ENCODE measurements at regions not wholly inside any gene's neighbourhood (a gene's known extent, or its start where the extent isn't known, plus 50 kb on each side); places are given as distances from the start of the nearest gene placed in this dataset.
"Not testable (repeated sequence)": the region's sequence is repeated elsewhere in the genome, so short reads cannot be mapped to it uniquely, and the experiment has no call there.

GRCh38 chr12:131266591-131267467 is 313.1 kb downstream of the ADGRD1 start:
- Histone ChIP-seq H3K4me1 (ENCODE audit: control insufficient read depth in 1 of 2, insufficient read depth in 2 of 2, low read length in 2 of 2) (peaks cover 0 to 6% of the 10 kb centered on the region in 2 experiments), H3K27me3 (ENCODE audit: insufficient read depth, low read length) (no peaks in the 10 kb centered on the region), H4K12ac (ENCODE audit: low read depth, low read length) (no peak overlapping the region), H2AK5ac (ENCODE audit: low read length) (no peak overlapping the region), H2AFZ (ENCODE audit: insufficient read depth, low read length, poor library complexity) (no peak overlapping the region), H2BK12ac (ENCODE audit: low read length) (no peak overlapping the region), H3K23ac (ENCODE audit: low read length) (no peak overlapping the region), H2BK5ac (ENCODE audit: low read depth, low read length, poor library complexity) (no peak overlapping the region), H3K14ac (ENCODE audit: low read length) (no peak overlapping the region), H3K4me2 (ENCODE audit: low read length) (no peak overlapping the region), H3K36me3 (ENCODE audit: control insufficient read depth in 1 of 2, insufficient read depth in 2 of 2, low read length in 2 of 2) (no peaks in the 10 kb centered on the region), H3K4ac (ENCODE audit: low read depth, low read length) (no peak overlapping the region), H3K79me2 (ENCODE audit: control insufficient read depth, insufficient read depth, low read length, poor library complexity) (no peaks in the 10 kb centered on the region), H4K91ac (ENCODE audit: low read depth, low read length) (no peak overlapping the region), H4K8ac (ENCODE audit: low read depth, low read length) (no peak overlapping the region), H3K4me3 (ENCODE audit: low read depth, low read length) (no peak overlapping the region), H3K9me3 (ENCODE audit: insufficient read depth, low read depth, low read length) (peaks cover 1% of the 10 kb centered on the region), H3K9ac (ENCODE audit: low read length) (no peak overlapping the region), H3K79me1 (ENCODE audit: low read length) (no peaks in the 10 kb centered on the region), H3K18ac (ENCODE audit: low read length) (no peak overlapping the region), H3K27ac (ENCODE audit: low read depth, low read length) (no peak overlapping the region), H2BK120ac (ENCODE audit: insufficient read depth, low read length, poor library complexity) (no peak overlapping the region)
- no CpG with 5 or more reads among the region's 19 CpGs for WGBS (ENCODE audit: extremely low coverage, insufficient coverage, insufficient read length)
- DNase-seq, result no peak

GRCh38 chr12:131267576-131267975 is 313.9 kb downstream of the ADGRD1 start:
- peaks cover 1% of the 10 kb centered on the region for H3K9me3 ChIP-seq (ENCODE audit: insufficient read depth, low read depth, low read length)
- no peak overlapping the region for H2BK12ac ChIP-seq (ENCODE audit: low read length)
- no peak overlapping the region for H4K8ac ChIP-seq (ENCODE audit: low read depth, low read length)
- no peak overlapping the region for H3K9ac ChIP-seq (ENCODE audit: low read length)
- no peaks in the 10 kb centered on the region for H3K36me3 ChIP-seq (ENCODE audit: control insufficient read depth in 1 of 2, insufficient read depth in 2 of 2, low read length in 2 of 2)
- H2BK120ac ChIP-seq (ENCODE audit: insufficient read depth, low read length, poor library complexity), result no peak overlapping the region
- no peak overlapping the region for H3K4me3 ChIP-seq (ENCODE audit: low read depth, low read length)
- H4K91ac ChIP-seq (ENCODE audit: low read depth, low read length), result no peak overlapping the region
- H3K27ac ChIP-seq (ENCODE audit: low read depth, low read length), result no peak overlapping the region
- H3K4me2 ChIP-seq (ENCODE audit: low read length), result no peak overlapping the region
- H3K18ac ChIP-seq (ENCODE audit: low read length), result no peak overlapping the region
- no peak for DNase-seq
- no peaks in the 10 kb centered on the region for H3K79me2 ChIP-seq (ENCODE audit: control insufficient read depth, insufficient read depth, low read length, poor library complexity)
- H3K27me3 ChIP-seq (ENCODE audit: insufficient read depth, low read length), result no peaks in the 10 kb centered on the region
- H2BK5ac ChIP-seq (ENCODE audit: low read depth, low read length, poor library complexity), result no peak overlapping the region
- no peak overlapping the region for H3K14ac ChIP-seq (ENCODE audit: low read length)
- no CpG with 5 or more reads among the region's 3 CpGs for WGBS (ENCODE audit: extremely low coverage, insufficient coverage, insufficient read length)
- H3K79me1 ChIP-seq (ENCODE audit: low read length), result no peaks in the 10 kb centered on the region
- no peak overlapping the region for H2AK5ac ChIP-seq (ENCODE audit: low read length)
- no peak overlapping the region for H3K4ac ChIP-seq (ENCODE audit: low read depth, low read length)
- H3K4me1 ChIP-seq (ENCODE audit: control insufficient read depth in 1 of 2, insufficient read depth in 2 of 2, low read length in 2 of 2), result peaks cover 0 to 6% of the 10 kb centered on the region in 2 experiments
- H4K12ac ChIP-seq (ENCODE audit: low read depth, low read length), result no peak overlapping the region
- H2AFZ ChIP-seq (ENCODE audit: insufficient read depth, low read length, poor library complexity), result no peak overlapping the region
- H3K23ac ChIP-seq (ENCODE audit: low read length), result peak overlapping the region; percentile 90

GRCh38 chr12:131268123-131268522 is 314.4 kb downstream of the ADGRD1 start:
- not testable (repeated sequence) for H4K91ac ChIP-seq (ENCODE audit: low read depth, low read length); H3K79me1 ChIP-seq (ENCODE audit: low read length); DNase-seq; H4K8ac ChIP-seq (ENCODE audit: low read depth, low read length); H3K4me2 ChIP-seq (ENCODE audit: low read length); H2BK120ac ChIP-seq (ENCODE audit: insufficient read depth, low read length, poor library complexity); H3K36me3 ChIP-seq (ENCODE audit: control insufficient read depth in 1 of 2, insufficient read depth in 2 of 2, low read length in 2 of 2); H3K9me3 ChIP-seq (ENCODE audit: insufficient read depth, low read depth, low read length); H2AK5ac ChIP-seq (ENCODE audit: low read length); H2AFZ ChIP-seq (ENCODE audit: insufficient read depth, low read length, poor library complexity); H3K79me2 ChIP-seq (ENCODE audit: control insufficient read depth, insufficient read depth, low read length, poor library complexity); H3K4ac ChIP-seq (ENCODE audit: low read depth, low read length); H3K9ac ChIP-seq (ENCODE audit: low read length); H3K4me1 ChIP-seq (ENCODE audit: control insufficient read depth in 1 of 2, insufficient read depth in 2 of 2, low read length in 2 of 2); H3K23ac ChIP-seq (ENCODE audit: low read length); H2BK5ac ChIP-seq (ENCODE audit: low read depth, low read length, poor library complexity); H3K4me3 ChIP-seq (ENCODE audit: low read depth, low read length); H3K18ac ChIP-seq (ENCODE audit: low read length); H2BK12ac ChIP-seq (ENCODE audit: low read length); H3K27me3 ChIP-seq (ENCODE audit: insufficient read depth, low read length); H3K27ac ChIP-seq (ENCODE audit: low read depth, low read length); H3K14ac ChIP-seq (ENCODE audit: low read length); H4K12ac ChIP-seq (ENCODE audit: low read depth, low read length)
- no CpG with 5 or more reads among the region's 7 CpGs for WGBS (ENCODE audit: extremely low coverage, insufficient coverage, insufficient read length)

GRCh38 chr12:131268571-131268970 is 314.9 kb downstream of the ADGRD1 start:
- not testable (repeated sequence) for H3K4me1 ChIP-seq (ENCODE audit: control insufficient read depth in 1 of 2, insufficient read depth in 2 of 2, low read length in 2 of 2); H2BK12ac ChIP-seq (ENCODE audit: low read length); H3K9ac ChIP-seq (ENCODE audit: low read length); H2AFZ ChIP-seq (ENCODE audit: insufficient read depth, low read length, poor library complexity); H3K23ac ChIP-seq (ENCODE audit: low read length); H3K14ac ChIP-seq (ENCODE audit: low read length); H3K79me1 ChIP-seq (ENCODE audit: low read length); H3K9me3 ChIP-seq (ENCODE audit: insufficient read depth, low read depth, low read length); H4K8ac ChIP-seq (ENCODE audit: low read depth, low read length); H3K4me2 ChIP-seq (ENCODE audit: low read length); H3K27ac ChIP-seq (ENCODE audit: low read depth, low read length); H3K27me3 ChIP-seq (ENCODE audit: insufficient read depth, low read length); H3K36me3 ChIP-seq (ENCODE audit: control insufficient read depth in 1 of 2, insufficient read depth in 2 of 2, low read length in 2 of 2); H2AK5ac ChIP-seq (ENCODE audit: low read length); H3K79me2 ChIP-seq (ENCODE audit: control insufficient read depth, insufficient read depth, low read length, poor library complexity); H3K18ac ChIP-seq (ENCODE audit: low read length); H2BK5ac ChIP-seq (ENCODE audit: low read depth, low read length, poor library complexity); H2BK120ac ChIP-seq (ENCODE audit: insufficient read depth, low read length, poor library complexity); H3K4me3 ChIP-seq (ENCODE audit: low read depth, low read length); DNase-seq; H4K12ac ChIP-seq (ENCODE audit: low read depth, low read length); H4K91ac ChIP-seq (ENCODE audit: low read depth, low read length); H3K4ac ChIP-seq (ENCODE audit: low read depth, low read length)
- WGBS (ENCODE audit: extremely low coverage, insufficient coverage, insufficient read length), result no CpG with 5 or more reads among the region's 4 CpGs

Data from trophoblast cell (in vitro differentiated cells and primary cell).